HEK293 (cell line): ENCODE measurements at regions not wholly inside any gene's neighbourhood (a gene's known extent, or its start where the extent isn't known, plus 50 kb on each side); places are given as distances from the start of the nearest gene placed in this dataset.

Experiments used
- ATF2 ChIP-seq: fragments of 450-650 bp; formaldehyde crosslinking; IDR thresholded peaks from 2 replicates; pipeline ENCODE4 v1.5.1; 2016; ENCODE audit warnings: missing biosample characterization, missing genetic modification characterization, low read depth
- CTCF ChIP-seq: fragments of 450-650 bp; formaldehyde crosslinking; IDR thresholded peaks from 2 replicates; pipeline ENCODE4 v1.5.1; 2016; ENCODE audit warnings: missing biosample characterization, missing genetic modification characterization
- GLIS1 ChIP-seq: fragments of 450-650 bp; formaldehyde crosslinking; IDR thresholded peaks from 2 replicates; pipeline ENCODE4 v1.5.1; 2016; ENCODE audit warnings: missing biosample characterization, missing genetic modification characterization
- PRDM4 ChIP-seq: fragments of 450-650 bp; formaldehyde crosslinking; IDR thresholded peaks from 2 replicates; pipeline ENCODE4 v1.5.1; 2017; ENCODE audit warnings: missing biosample characterization, missing genetic modification characterization
- SETDB1 ChIP-seq: IDR thresholded peaks from one replicate; pipeline ENCODE4 v1.6.1; 2017; ENCODE audit warnings: mild to moderate bottlenecking, low read length, moderate library complexity, mixed read lengths; ENCODE audit not compliant: insufficient read length
- YY1 ChIP-seq: fragments of 450-650 bp; formaldehyde crosslinking; IDR thresholded peaks from 2 replicates; pipeline ENCODE4 v1.5.1; 2018; ENCODE audit warnings: missing biosample characterization, missing genetic modification characterization
- ZFP3 ChIP-seq: fragments of 450-650 bp; formaldehyde crosslinking; IDR thresholded peaks from 2 replicates; pipeline ENCODE4 v1.5.1; 2016; ENCODE audit warnings: low read depth, missing biosample characterization, missing genetic modification characterization
- ZFP37 ChIP-seq: fragments of 450-650 bp; formaldehyde crosslinking; IDR thresholded peaks from 2 replicates; pipeline ENCODE4 v1.5.1; 2016; ENCODE audit warnings: missing biosample characterization, missing genetic modification characterization
- ZNF184 ChIP-seq: fragments of 450-650 bp; IDR thresholded peaks from 2 replicates; pipeline ENCODE4 v1.5.1; 2018; ENCODE audit warnings: missing biosample characterization, mild to moderate bottlenecking, missing genetic modification characterization
- ZNF239 ChIP-seq: fragments of 450-650 bp; formaldehyde crosslinking; IDR thresholded peaks from 2 replicates; pipeline ENCODE4 v1.5.1; 2016; ENCODE audit warnings: missing biosample characterization, missing genetic modification characterization
- ZNF324 ChIP-seq: fragments of 450-650 bp; formaldehyde crosslinking; IDR thresholded peaks from 2 replicates; pipeline ENCODE4 v1.5.1; 2016; ENCODE audit warnings: missing biosample characterization, missing genetic modification characterization
- ZNF624 ChIP-seq: fragments of 450-650 bp; formaldehyde crosslinking; IDR thresholded peaks from 2 replicates; pipeline ENCODE4 v1.5.1; 2017; ENCODE audit warnings: missing biosample characterization, missing genetic modification characterization
- ZNF639 ChIP-seq: fragments of 450-650 bp; formaldehyde crosslinking; IDR thresholded peaks from 2 replicates; pipeline ENCODE4 v1.5.1; 2016; ENCODE audit warnings: missing biosample characterization, missing genetic modification characterization

GRCh38 chr3:71906976-71907375 lies 122.0 kb upstream of the PROK2 start:
- TF ChIP-seq ZNF184 (tag by site-specific recombination): no peak
- no peak for TF ChIP-seq ZFP3 (tag by site-specific recombination)
- TF ChIP-seq ZFP37: no peak
- no peak for TF ChIP-seq ZNF639 (tag by site-specific recombination)
- no peak for TF ChIP-seq PRDM4
- TF ChIP-seq ZNF239 (tag by site-specific recombination): no peak
- TF ChIP-seq CTCF: no peak
- TF ChIP-seq ZNF624 (tag by site-specific recombination): no peak
- no peak for TF ChIP-seq ATF2 (tag by site-specific recombination)
- no peak for TF ChIP-seq ZNF324 (tag by site-specific recombination)
- TF ChIP-seq YY1 (tag by site-specific recombination): no peak
- TF ChIP-seq SETDB1: no peak
- no peak for TF ChIP-seq GLIS1
